Tibial nerve (tissue), 3 donors: ENCODE measurements at regions not wholly inside any gene's neighbourhood (a gene's known extent, or its start where the extent isn't known, plus 50 kb on each side); places are given as distances from the start of the nearest gene placed in this dataset.

ENCODE experiments used
- POLR2A ChIP-seq, 2 donors: fragments of 450-650 bp; IDR thresholded peaks; one replicate each; pipeline ENCODE4 v1.6.1; 2017; ENCODE audit warnings: antibody characterized with exemption in 2 of 2, mild to moderate bottlenecking in 2 of 2, moderate library complexity in 2 of 2
- TF ChIP-seq, protein P1 (sequence below), 5 experiments: fragments of 200-600 bp in 3 of 5; fragments of 450-650 bp in 2 of 5; sonication (generic) in 3 of 5; IDR thresholded peaks; one replicate each; pipeline ENCODE4 v1.5.1; 2016 to 2019; ENCODE audit warnings: antibody characterized with exemption in 5 of 5, mild to moderate bottlenecking in 3 of 5, moderate library complexity in 2 of 5

DNA sequence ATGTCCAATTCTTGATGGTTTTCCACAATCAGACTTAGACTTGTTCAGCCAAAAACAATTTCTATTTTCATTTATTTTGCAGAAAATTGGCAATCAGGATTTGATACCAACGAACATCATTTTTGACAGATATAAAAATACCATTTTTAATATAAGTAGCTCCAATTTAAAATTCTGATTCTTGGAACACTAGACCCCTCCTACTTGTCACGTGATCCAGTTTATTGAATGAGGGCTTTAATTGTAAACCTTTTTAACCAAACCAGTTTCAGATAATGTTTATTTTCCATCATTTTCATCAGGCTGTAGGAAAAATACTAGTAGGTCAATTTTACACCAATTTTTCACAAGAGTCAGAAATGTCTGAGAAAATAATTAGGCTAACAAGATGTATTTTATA is 607.2 kb upstream of the RGS18 start:
- TF ChIP-seq, protein P1, sequence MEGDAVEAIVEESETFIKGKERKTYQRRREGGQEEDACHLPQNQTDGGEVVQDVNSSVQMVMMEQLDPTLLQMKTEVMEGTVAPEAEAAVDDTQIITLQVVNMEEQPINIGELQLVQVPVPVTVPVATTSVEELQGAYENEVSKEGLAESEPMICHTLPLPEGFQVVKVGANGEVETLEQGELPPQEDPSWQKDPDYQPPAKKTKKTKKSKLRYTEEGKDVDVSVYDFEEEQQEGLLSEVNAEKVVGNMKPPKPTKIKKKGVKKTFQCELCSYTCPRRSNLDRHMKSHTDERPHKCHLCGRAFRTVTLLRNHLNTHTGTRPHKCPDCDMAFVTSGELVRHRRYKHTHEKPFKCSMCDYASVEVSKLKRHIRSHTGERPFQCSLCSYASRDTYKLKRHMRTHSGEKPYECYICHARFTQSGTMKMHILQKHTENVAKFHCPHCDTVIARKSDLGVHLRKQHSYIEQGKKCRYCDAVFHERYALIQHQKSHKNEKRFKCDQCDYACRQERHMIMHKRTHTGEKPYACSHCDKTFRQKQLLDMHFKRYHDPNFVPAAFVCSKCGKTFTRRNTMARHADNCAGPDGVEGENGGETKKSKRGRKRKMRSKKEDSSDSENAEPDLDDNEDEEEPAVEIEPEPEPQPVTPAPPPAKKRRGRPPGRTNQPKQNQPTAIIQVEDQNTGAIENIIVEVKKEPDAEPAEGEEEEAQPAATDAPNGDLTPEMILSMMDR (IDR thresholded peaks at IDR 0.05): no peak
- TF ChIP-seq POLR2A (IDR thresholded peaks at IDR 0.05): no peak
